IMR-90 (cell line): ENCODE measurements at regions not wholly inside any gene's neighbourhood (a gene's known extent, or its start where the extent isn't known, plus 50 kb on each side); places are given as distances from the start of the nearest gene placed in this dataset.

ENCODE experiments used
- ATAC-seq: fragments of 200-7000 bp; cut with Tn5 transposase; 2 replicates; pipeline ENCODE4 v1.9.1; 2020; ENCODE audit warnings: low read depth, mild to moderate bottlenecking, moderate library complexity
- BruUV-seq: library from RNA; stranded (reverse); fragments of 400-500 nt; replicated peaks from 2 replicates; lab custom pipeline; 2021; lab: Mats Ljungman, UMichigan
- CTCF ChIA-PET: fragments of 300-600 bp; formaldehyde crosslinking; extraction: SDS; loops from one replicate; lab custom pipeline; 2021; ENCODE audit warnings: antibody characterized with exemption; lab: Yijun Ruan, JAX
- POLR2A ChIA-PET: fragments of 300-600 bp; sonication (Branson Sonifier 250); formaldehyde crosslinking; loops from one replicate; lab custom pipeline; 2022; ENCODE audit warnings: antibody characterized with exemption; ENCODE audit not compliant: unreplicated experiment; lab: Charles Lee
- DNase-seq: peaks from one replicate; pipeline ENCODE4 v3.0.0; 2013
- H2AFZ ChIP-seq: replicated peaks from 2 replicates; pipeline ENCODE3; 2013; ENCODE audit warnings: low read length, mild to moderate bottlenecking; ENCODE audit not compliant: poor library complexity
- H2AK5ac ChIP-seq: 2 replicates; pipeline ENCODE4 v1.6.1; 2013; ENCODE audit warnings: low read depth, low read length, inconsistent platforms
- H2AK9ac ChIP-seq: replicated peaks from 2 replicates; pipeline ENCODE3; 2013; ENCODE audit warnings: mild to moderate bottlenecking, low read depth, low read length, moderate library complexity; ENCODE audit not compliant: poor library complexity
- H2BK120ac ChIP-seq: 2 replicates; pipeline ENCODE4 v1.6.1; 2013; ENCODE audit warnings: low read depth, low read length, inconsistent platforms
- H2BK15ac ChIP-seq: 3 replicates; pipeline ENCODE4 v1.6.1; 2013; ENCODE audit warnings: low read depth, low read length, inconsistent platforms
- H2BK20ac ChIP-seq: 2 replicates; pipeline ENCODE4 v1.6.1; 2013; ENCODE audit warnings: low read depth, mild to moderate bottlenecking, inconsistent platforms, low read length, moderate library complexity
- H2BK5ac ChIP-seq: 2 replicates; pipeline ENCODE4 v1.6.1; 2013; ENCODE audit warnings: mild to moderate bottlenecking, low read depth, low read length, inconsistent platforms; ENCODE audit not compliant: poor library complexity, severe bottlenecking
- H3K14ac ChIP-seq: replicated peaks from 2 replicates; pipeline ENCODE4 v1.6.1; 2013; ENCODE audit warnings: low read depth, low read length, inconsistent platforms
- H3K18ac ChIP-seq: 2 replicates; pipeline ENCODE4 v1.6.1; 2013; ENCODE audit warnings: low read depth, low read length, control low read depth
- H3K23ac ChIP-seq: 2 replicates; pipeline ENCODE4 v1.6.1; 2013; ENCODE audit warnings: low read depth, low read length, inconsistent platforms
- H3K27ac ChIP-seq: 2 replicates; pipeline ENCODE4 v1.5.1; 2013; ENCODE audit warnings: mild to moderate bottlenecking, control low read depth, low read length; ENCODE audit not compliant: insufficient read depth
- H3K27me3 ChIP-seq: 2 replicates; pipeline ENCODE4 v1.6.1; 2013; ENCODE audit warnings: low read length; ENCODE audit not compliant: control insufficient read depth, insufficient read depth
- H3K36me3 ChIP-seq: 2 replicates; pipeline ENCODE4 v1.6.1; 2013; ENCODE audit warnings: low read length, mixed read lengths; ENCODE audit not compliant: control insufficient read depth, insufficient read depth
- H3K4ac ChIP-seq: 2 replicates; pipeline ENCODE4 v1.6.1; 2013; ENCODE audit warnings: low read depth, low read length, inconsistent platforms
- H3K4me1 ChIP-seq: 2 replicates; pipeline ENCODE4 v1.6.1; 2013; ENCODE audit warnings: low read length, mixed read lengths; ENCODE audit not compliant: control insufficient read depth, insufficient read depth
- H3K4me2 ChIP-seq: 2 replicates; pipeline ENCODE4 v1.6.1; 2013; ENCODE audit warnings: low read depth, mild to moderate bottlenecking, control low read depth, low read length, moderate library complexity
- H3K4me3 ChIP-seq: 2 replicates; pipeline ENCODE4 v1.5.1; 2013; ENCODE audit warnings: low read depth, mild to moderate bottlenecking, control low read depth, low read length, moderate library complexity; ENCODE audit not compliant: insufficient read depth
- H3K56ac ChIP-seq: 2 replicates; pipeline ENCODE4 v1.6.1; 2013; ENCODE audit warnings: low read length, inconsistent platforms; ENCODE audit not compliant: insufficient read depth; ENCODE audit errors: extremely low read depth
- H3K79me1 ChIP-seq, 2 experiments: 2 replicates each; pipeline ENCODE4 v1.6.1; 2013; ENCODE audit warnings: low read length in 2 of 2, inconsistent platforms in 1 of 2, low read depth in 1 of 2
- H3K9ac ChIP-seq: 2 replicates; pipeline ENCODE4 v1.6.1; 2013; ENCODE audit warnings: low read depth, low read length, control low read depth
- H3K9me1 ChIP-seq: 2 replicates; pipeline ENCODE4 v1.6.1; 2013; ENCODE audit warnings: low read length, inconsistent platforms; ENCODE audit not compliant: insufficient read depth
- H3K9me3 ChIP-seq: 2 replicates; pipeline ENCODE4 v1.6.1; 2013; ENCODE audit warnings: low read length; ENCODE audit not compliant: control insufficient read depth, insufficient read depth
- H4K20me1 ChIP-seq: 2 replicates; pipeline ENCODE4 v1.6.1; 2013; ENCODE audit warnings: low read length, inconsistent platforms; ENCODE audit not compliant: insufficient read depth
- H4K5ac ChIP-seq: 2 replicates; pipeline ENCODE4 v1.6.1; 2013; ENCODE audit warnings: mild to moderate bottlenecking, low read depth, low read length, control low read depth
- H4K8ac ChIP-seq, 2 experiments: 2 replicates each; pipeline ENCODE4 v1.6.1; 2013; ENCODE audit warnings: low read depth in 2 of 2, low read length in 2 of 2, control low read depth in 1 of 2, inconsistent platforms in 1 of 2
- H4K91ac ChIP-seq: 2 replicates; pipeline ENCODE4 v1.6.1; 2013; ENCODE audit warnings: low read depth, low read length, inconsistent platforms; ENCODE audit not compliant: insufficient read depth
- BHLHE40 ChIP-seq: fragments of 150-350 bp; IDR thresholded peaks from 2 replicates; pipeline ENCODE4 v1.6.1; 2016; ENCODE audit warnings: mild to moderate bottlenecking, low read depth, low read length
- CHD1 ChIP-seq: IDR thresholded peaks from 2 replicates; pipeline ENCODE4 v1.6.1; 2012; ENCODE audit warnings: low read depth, low read length, improper control_type of control experiment
- CTCF ChIP-seq: conservative IDR thresholded peaks from 2 replicates; pipeline ENCODE4 v1.5.1; 2012; ENCODE audit warnings: mild to moderate bottlenecking, low read depth, low read length, improper control_type of control experiment
- ELK1 ChIP-seq: fragments of 150-350 bp; IDR thresholded peaks from 2 replicates; pipeline ENCODE4 v1.6.1; 2016; ENCODE audit warnings: low read depth, mild to moderate bottlenecking, low read length, moderate library complexity, borderline replicate concordance
- FOS ChIP-seq: fragments of 150-350 bp; IDR thresholded peaks from 2 replicates; pipeline ENCODE4 v1.6.1; 2016; ENCODE audit warnings: low read depth, low read length
- MAFK ChIP-seq: IDR thresholded peaks from 2 replicates; pipeline ENCODE4 v1.6.1; 2012; ENCODE audit warnings: low read depth, low read length, improper control_type of control experiment
- MXI1 ChIP-seq: IDR thresholded peaks from 2 replicates; pipeline ENCODE4 v1.6.1; 2012; ENCODE audit warnings: low read depth, mild to moderate bottlenecking, low read length, moderate library complexity, borderline replicate concordance
- NFE2L2 ChIP-seq: fragments of 150-350 bp; IDR thresholded peaks from 2 replicates; pipeline ENCODE4 v1.6.1; 2016; ENCODE audit warnings: low read depth, mild to moderate bottlenecking, low read length
- POLR2A ChIP-seq: IDR thresholded peaks from 2 replicates; pipeline ENCODE4 v1.6.1; 2012; ENCODE audit warnings: mild to moderate bottlenecking, low read depth, low read length
- RAD21 ChIP-seq: IDR thresholded peaks from 2 replicates; pipeline ENCODE4 v1.6.1; 2012; ENCODE audit warnings: low read length, improper control_type of control experiment
- RCOR1 ChIP-seq: IDR thresholded peaks from 2 replicates; pipeline ENCODE4 v1.6.1; 2012; ENCODE audit warnings: mild to moderate bottlenecking, low read length, improper control_type of control experiment; ENCODE audit not compliant: insufficient replicate concordance
- RFX5 ChIP-seq: IDR thresholded peaks from 2 replicates; pipeline ENCODE4 v1.8.0; 2012; ENCODE audit warnings: low read depth, mild to moderate bottlenecking, low read length, moderate library complexity
- SMC3 ChIP-seq: fragments of 150-350 bp; IDR thresholded peaks from 2 replicates; pipeline ENCODE4 v1.6.1; 2016; ENCODE audit warnings: low read depth, mild to moderate bottlenecking, antibody characterized with exemption, low read length, moderate library complexity
- WGBS, 2 experiments: methylation state at CpG; one replicate each; pipeline versions ENCODE4 v1.1.5 to v1.1.7; 2013; ENCODE audit warnings: missing lambda C conversion rate in 2 of 2; ENCODE audit not compliant: insufficient read length in 1 of 2; ENCODE audit errors: extremely low coverage in 2 of 2; 5-methylcytosine and 5-hydroxymethylcytosine counted together
- dilution Hi-C: fragments of 300-500 bp; cut with HindIII; formaldehyde crosslinking; loops from one replicate; pipeline ENCODE4 v1.14.3; 2018; ENCODE audit warnings: low sequenced_read_pairs; ENCODE audit not compliant: unreplicated experiment
- in situ Hi-C: fragments of 300-500 bp; cut with MboI; formaldehyde crosslinking; loops from 3 replicates; pipeline ENCODE4 v1.14.3; 2019; ENCODE audit warnings: low sequenced_read_pairs, inconsistent platforms, mixed read lengths
- intact Hi-C: fragments of 100-400 bp; cut with micrococcal nuclease; formaldehyde crosslinking; loops from 2 replicates; pipeline ENCODE4 v1.10.0; 2022

DNA sequence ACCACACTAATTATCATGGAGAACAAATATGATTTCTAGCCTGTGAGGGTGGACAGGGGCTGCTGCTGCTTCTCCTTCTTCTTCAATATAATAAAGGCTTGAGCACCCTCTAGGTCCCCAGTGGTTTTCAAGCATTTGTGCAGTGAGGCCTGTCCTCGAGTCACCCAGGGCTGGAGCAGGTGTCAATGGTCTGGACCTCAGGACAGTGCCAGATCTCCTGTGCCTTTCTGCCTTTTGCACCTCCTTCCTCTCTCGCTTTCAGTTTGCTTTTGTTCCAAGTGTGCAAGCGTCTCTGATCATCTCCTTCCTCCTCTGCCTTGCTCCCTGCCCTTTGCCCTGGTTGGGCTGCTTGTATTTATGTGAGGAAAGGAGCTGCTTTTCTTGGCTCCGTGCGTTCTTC is 152.2 kb upstream of the SYNDIG1 start:
- H2BK5ac ChIP-seq, result no peak overlapping the region
- H4K20me1 ChIP-seq, result no peaks in the 10 kb centered on the region
- H2BK120ac ChIP-seq, result no peak overlapping the region
- no peak overlapping the region for H4K91ac ChIP-seq
- peak overlapping the region; percentile 24 for H2AK9ac ChIP-seq
- no peak overlapping the region for H3K14ac ChIP-seq
- no peak overlapping the region for H3K56ac ChIP-seq
- H3K27me3 ChIP-seq, result no peaks in the 10 kb centered on the region
- POLR2A ChIA-PET, result no interaction called here
- H2AK5ac ChIP-seq, result no peak overlapping the region
- no peak overlapping the region for H3K18ac ChIP-seq
- in situ Hi-C loops, result no loop called here
- dilution Hi-C loops, result no loop called here
- CTCF ChIA-PET, result no interaction called here
- no peak overlapping the region for H4K5ac ChIP-seq
- H3K4me1 ChIP-seq, result no peaks in the 10 kb centered on the region
- H3K4ac ChIP-seq, result no peak overlapping the region
- no peak overlapping the region for H3K23ac ChIP-seq
- H3K4me3 ChIP-seq, result no peak overlapping the region
- no peak overlapping the region for H3K27ac ChIP-seq
- no TSS peak for BruUV-seq
- no peak overlapping the region for H3K9ac ChIP-seq
- no peak overlapping the region for H2BK15ac ChIP-seq
- no peak overlapping the region for H4K8ac ChIP-seq
- no peaks in the 10 kb centered on the region for H3K9me3 ChIP-seq
- intact Hi-C loops, result no loop called here
- no peak overlapping the region for H3K4me2 ChIP-seq
- WGBS, 2 experiments, result no CpG with 5 or more reads among the region's 5 CpGs
- H2BK20ac ChIP-seq, result no peak overlapping the region
- no peak for ATAC-seq
- H3K79me1 ChIP-seq, result no peaks in the 10 kb centered on the region
- no peak for DNase-seq
- no peak overlapping the region for H2AFZ ChIP-seq
- H3K9me1 ChIP-seq, result no peaks in the 10 kb centered on the region
- no peak for TF ChIP-seq RCOR1
- TF ChIP-seq ELK1, result no peak
- TF ChIP-seq CTCF, result no peak
- TF ChIP-seq SMC3, result no peak
- TF ChIP-seq RAD21, result no peak
- TF ChIP-seq BHLHE40, result no peak
- no peak for TF ChIP-seq CHD1
- no peak for TF ChIP-seq FOS
- no peak for TF ChIP-seq POLR2A
- no peak for TF ChIP-seq MAFK
- no peak for TF ChIP-seq RFX5
- TF ChIP-seq MXI1, result no peak
- TF ChIP-seq NFE2L2, result no peak
- H3K36me3 ChIP-seq, result no peaks in the 10 kb centered on the region
